SK-N-SH (cell line): ENCODE measurements at regions not wholly inside any gene's neighbourhood (a gene's known extent, or its start where the extent isn't known, plus 50 kb on each side); places are given as distances from the start of the nearest gene placed in this dataset.

Source experiments
- CTCF ChIA-PET: fragments of 300-600, 350-600 bp; formaldehyde crosslinking; extraction: SDS; loops from one replicate; lab custom pipeline; 2021; lab: Yijun Ruan, JAX
- POLR2A ChIA-PET: fragments of 350-600 bp; sonication (Branson Sonifier 250); formaldehyde crosslinking; extraction: SDS; loops from one replicate; lab custom pipeline; 2020; ENCODE audit warnings: antibody characterized with exemption, inconsistent platforms; lab: Yijun Ruan, JAX
- DNase-seq: peaks from one replicate; pipeline ENCODE4 v3.0.0; 2012
- H2AFZ ChIP-seq: fragments of 200-600 bp; sonication (generic); 2 replicates; pipeline ENCODE4 v1.8.1; 2016; ENCODE audit warnings: antibody characterized with exemption, mild to moderate bottlenecking, low read depth
- H3F3A ChIP-seq: fragments of 200-600 bp; sonication (generic); replicated peaks from 2 replicates; pipeline ENCODE3; 2016; ENCODE audit warnings: antibody characterized with exemption, mild to moderate bottlenecking; ENCODE audit not compliant: insufficient read depth
- H3K27ac ChIP-seq, 2 experiments: fragments of 200-500 bp in 1 of 2; fragments of 200-600 bp in 1 of 2; sonication (Bioruptor generic) in 1 of 2; sonication (generic), shearing (Covaris generic) in 1 of 2; 2 replicates each; pipeline versions ENCODE4 v1.5.1 to v1.6.1; 2014 to 2016; ENCODE audit warnings: low read depth in 2 of 2, inconsistent platforms in 1 of 2, low read length in 1 of 2, mild to moderate bottlenecking in 1 of 2, mixed read lengths in 1 of 2
- H3K27me3 ChIP-seq: fragments of 200-600 bp; sonication (generic), shearing (Covaris generic); 2 replicates; pipeline ENCODE4 v1.6.1; 2016; ENCODE audit warnings: mixed run types; ENCODE audit not compliant: insufficient read depth
- H3K36me3 ChIP-seq, 2 experiments: fragments of 200-500 bp in 1 of 2; fragments of 200-600 bp in 1 of 2; sonication (Bioruptor generic) in 1 of 2; sonication (generic) in 1 of 2; replicated peaks in 1 of 2; 2 replicates each; pipeline versions ENCODE3 to v1.5.1; 2014 to 2016; ENCODE audit warnings: low read length in 1 of 2, mild to moderate bottlenecking in 1 of 2; ENCODE audit not compliant: insufficient read depth in 2 of 2, control insufficient read depth in 1 of 2
- H3K4me1 ChIP-seq, 2 experiments: fragments of 200-500 bp in 1 of 2; fragments of 200-600 bp in 1 of 2; sonication (Bioruptor generic) in 1 of 2; sonication (generic), shearing (Covaris generic) in 1 of 2; 2 replicates each; pipeline versions ENCODE4 v1.5.1 to v1.6.1; 2014 to 2016; ENCODE audit warnings: low read depth in 1 of 2, low read length in 1 of 2, mixed run types in 1 of 2; ENCODE audit not compliant: insufficient read depth in 2 of 2, control insufficient read depth in 1 of 2
- H3K4me2 ChIP-seq: fragments of 200-600 bp; sonication (generic), shearing (Covaris generic); 2 replicates; pipeline ENCODE4 v1.6.1; 2017; ENCODE audit warnings: mixed run types
- H3K4me3 ChIP-seq, 2 experiments: fragments of 200-500 bp in 1 of 2; fragments of 200-600 bp in 1 of 2; sonication (Bioruptor generic) in 1 of 2; sonication (generic), shearing (Covaris generic) in 1 of 2; 2 replicates each; pipeline versions ENCODE4 v1.5.1 to v1.8.1; 2014 to 2016; ENCODE audit warnings: low read depth in 2 of 2, inconsistent platforms in 1 of 2, low read length in 1 of 2, mild to moderate bottlenecking in 1 of 2, mixed read lengths in 1 of 2, moderate library complexity in 1 of 2
- H3K79me2 ChIP-seq: fragments of 200-600 bp; sonication (generic); 2 replicates; pipeline ENCODE4 v1.8.1; 2017; ENCODE audit warnings: mild to moderate bottlenecking; ENCODE audit not compliant: insufficient read depth
- H3K9ac ChIP-seq: fragments of 200-600 bp; sonication (generic); 2 replicates; pipeline ENCODE4 v1.6.1; 2017; ENCODE audit warnings: mixed run types
- H3K9me2 ChIP-seq: fragments of 200-600 bp; sonication (generic); 2 replicates; pipeline ENCODE4 v1.6.1; 2017; ENCODE audit warnings: mixed run types
- H3K9me3 ChIP-seq: fragments of 200-600 bp; sonication (generic); 2 replicates; pipeline ENCODE4 v1.6.1; 2017; ENCODE audit warnings: mixed run types, mild to moderate bottlenecking, moderate library complexity
- H4K20me1 ChIP-seq: fragments of 200-600 bp; sonication (generic); 2 replicates; pipeline ENCODE4 v1.6.1; 2017; ENCODE audit warnings: mild to moderate bottlenecking, mixed run types; ENCODE audit not compliant: insufficient read depth
- CHD2 ChIP-seq: fragments of 150-350 bp; IDR thresholded peaks from 2 replicates; pipeline ENCODE4 v1.6.1; 2018; ENCODE audit warnings: low read length; ENCODE audit not compliant: partially characterized antibody
- EP300 ChIP-seq, 2 experiments: IDR thresholded peaks; 2 replicates each; pipeline versions ENCODE4 v1.4.0 to v1.6.1; 2012; ENCODE audit warnings: borderline replicate concordance in 1 of 2, low read depth in 1 of 2, low read length in 1 of 2
- EZH2phosphoT487 ChIP-seq: fragments of 200-600 bp; sonication (generic); IDR thresholded peaks from 2 replicates; pipeline ENCODE4 v1.6.1; 2017; ENCODE audit warnings: low read depth, mixed run types, mild to moderate bottlenecking, antibody characterized with exemption, moderate library complexity, borderline replicate concordance
- GABPA ChIP-seq: IDR thresholded peaks from 2 replicates; pipeline ENCODE4 v1.4.0; 2012; ENCODE audit warnings: low read depth, mild to moderate bottlenecking
- GATA2 ChIP-seq: sonication (generic); formaldehyde crosslinking; IDR thresholded peaks from 2 replicates; pipeline ENCODE4 v1.5.0; 2020; ENCODE audit warnings: mild to moderate bottlenecking, missing genetic modification reagents
- JUND ChIP-seq: IDR thresholded peaks from 2 replicates; pipeline ENCODE4 v1.4.0; 2012
- SIN3A ChIP-seq: IDR thresholded peaks from 2 replicates; pipeline ENCODE4 v1.6.1; 2012; ENCODE audit warnings: low read depth, mild to moderate bottlenecking, low read length, moderate library complexity, borderline replicate concordance
- TEAD4 ChIP-seq: IDR thresholded peaks from 2 replicates; pipeline ENCODE4 v1.4.0; 2012; ENCODE audit warnings: mild to moderate bottlenecking, borderline replicate concordance; ENCODE audit not compliant: insufficient read depth
- YY1 ChIP-seq: IDR thresholded peaks from 2 replicates; pipeline ENCODE4 v1.4.0; 2012; ENCODE audit warnings: low read depth, mild to moderate bottlenecking
- whole genome bisulfite sequencing: methylation state at CpG from one replicate; pipeline ENCODE4 v1.1.6; 2017; ENCODE audit warnings: low lambda C conversion rate; 5-methylcytosine and 5-hydroxymethylcytosine counted together
- TF ChIP-seq, protein P1 (sequence below): IDR thresholded peaks from 2 replicates; pipeline ENCODE4 v1.6.1; 2012; ENCODE audit warnings: mild to moderate bottlenecking, low read depth, low read length, moderate library complexity
- TF ChIP-seq, protein P2 (sequence below): IDR thresholded peaks from 2 replicates; pipeline ENCODE4; 2012
- TF ChIP-seq, protein P3 (sequence below): IDR thresholded peaks from 2 replicates; pipeline ENCODE4 v1.4.0; 2012; ENCODE audit warnings: low read depth, borderline replicate concordance
- TF ChIP-seq, protein P4 (sequence below): fragments of 150-350 bp; IDR thresholded peaks from 2 replicates; pipeline ENCODE4 v1.6.1; 2016; ENCODE audit warnings: mild to moderate bottlenecking, low read depth, low read length
- TF ChIP-seq, protein P5 (sequence below): fragments of 150-350 bp; IDR thresholded peaks from 2 replicates; pipeline ENCODE4 v1.6.1; 2017; ENCODE audit warnings: antibody characterized with exemption, low read length, low read depth, borderline replicate concordance
- TF ChIP-seq, protein P6 (sequence below): IDR thresholded peaks from 2 replicates; pipeline ENCODE4 v1.4.0; 2012; ENCODE audit warnings: low read depth
- TF ChIP-seq, protein P7 (sequence below): fragments of 200-600 bp; sonication (generic); IDR thresholded peaks from 2 replicates; pipeline ENCODE4 v1.6.1; 2017; ENCODE audit warnings: antibody characterized with exemption, mild to moderate bottlenecking, moderate library complexity

DNA sequence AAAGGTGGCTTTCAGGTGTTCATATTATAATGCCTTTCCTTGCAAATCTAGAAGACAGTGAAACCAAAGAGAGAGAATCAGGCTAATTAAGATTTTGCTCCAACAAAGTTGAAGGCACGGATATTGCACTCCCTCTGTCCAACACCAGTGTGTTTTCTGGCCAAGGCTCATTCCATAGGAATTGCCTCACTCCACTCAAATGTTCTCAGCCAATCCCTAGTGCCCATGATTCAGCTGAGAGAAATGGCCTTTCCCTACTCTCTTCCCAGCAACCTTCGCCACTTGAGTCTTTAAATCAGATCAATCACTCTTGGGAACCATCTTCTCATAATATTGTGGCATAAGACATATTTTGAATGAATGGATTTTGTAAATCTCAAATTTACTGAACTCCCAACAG lies 768.2 kb upstream of the ACVR2A start (continued):
- TF ChIP-seq, protein P1, sequence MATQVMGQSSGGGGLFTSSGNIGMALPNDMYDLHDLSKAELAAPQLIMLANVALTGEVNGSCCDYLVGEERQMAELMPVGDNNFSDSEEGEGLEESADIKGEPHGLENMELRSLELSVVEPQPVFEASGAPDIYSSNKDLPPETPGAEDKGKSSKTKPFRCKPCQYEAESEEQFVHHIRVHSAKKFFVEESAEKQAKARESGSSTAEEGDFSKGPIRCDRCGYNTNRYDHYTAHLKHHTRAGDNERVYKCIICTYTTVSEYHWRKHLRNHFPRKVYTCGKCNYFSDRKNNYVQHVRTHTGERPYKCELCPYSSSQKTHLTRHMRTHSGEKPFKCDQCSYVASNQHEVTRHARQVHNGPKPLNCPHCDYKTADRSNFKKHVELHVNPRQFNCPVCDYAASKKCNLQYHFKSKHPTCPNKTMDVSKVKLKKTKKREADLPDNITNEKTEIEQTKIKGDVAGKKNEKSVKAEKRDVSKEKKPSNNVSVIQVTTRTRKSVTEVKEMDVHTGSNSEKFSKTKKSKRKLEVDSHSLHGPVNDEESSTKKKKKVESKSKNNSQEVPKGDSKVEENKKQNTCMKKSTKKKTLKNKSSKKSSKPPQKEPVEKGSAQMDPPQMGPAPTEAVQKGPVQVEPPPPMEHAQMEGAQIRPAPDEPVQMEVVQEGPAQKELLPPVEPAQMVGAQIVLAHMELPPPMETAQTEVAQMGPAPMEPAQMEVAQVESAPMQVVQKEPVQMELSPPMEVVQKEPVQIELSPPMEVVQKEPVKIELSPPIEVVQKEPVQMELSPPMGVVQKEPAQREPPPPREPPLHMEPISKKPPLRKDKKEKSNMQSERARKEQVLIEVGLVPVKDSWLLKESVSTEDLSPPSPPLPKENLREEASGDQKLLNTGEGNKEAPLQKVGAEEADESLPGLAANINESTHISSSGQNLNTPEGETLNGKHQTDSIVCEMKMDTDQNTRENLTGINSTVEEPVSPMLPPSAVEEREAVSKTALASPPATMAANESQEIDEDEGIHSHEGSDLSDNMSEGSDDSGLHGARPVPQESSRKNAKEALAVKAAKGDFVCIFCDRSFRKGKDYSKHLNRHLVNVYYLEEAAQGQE, result peak; percentile 71; the same call in 1 of the 2 replicates
- TF ChIP-seq TEAD4, result no peak
- TF ChIP-seq GATA2 (CRISPR knock-in tag), result no peak
- TF ChIP-seq EP300 (IDR thresholded peaks at IDR 0.05; ENCODE audit: borderline replicate concordance in 1 of 2, low read depth in 1 of 2, low read length in 1 of 2), result no peak
- TF ChIP-seq, protein P2, sequence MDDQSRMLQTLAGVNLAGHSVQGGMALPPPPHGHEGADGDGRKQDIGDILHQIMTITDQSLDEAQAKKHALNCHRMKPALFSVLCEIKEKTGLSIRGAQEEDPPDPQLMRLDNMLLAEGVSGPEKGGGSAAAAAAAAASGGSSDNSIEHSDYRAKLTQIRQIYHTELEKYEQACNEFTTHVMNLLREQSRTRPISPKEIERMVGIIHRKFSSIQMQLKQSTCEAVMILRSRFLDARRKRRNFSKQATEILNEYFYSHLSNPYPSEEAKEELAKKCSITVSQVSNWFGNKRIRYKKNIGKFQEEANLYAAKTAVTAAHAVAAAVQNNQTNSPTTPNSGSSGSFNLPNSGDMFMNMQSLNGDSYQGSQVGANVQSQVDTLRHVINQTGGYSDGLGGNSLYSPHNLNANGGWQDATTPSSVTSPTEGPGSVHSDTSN, result peak; percentile 6; the same call in 1 of the 2 replicates
- TF ChIP-seq, protein P3, sequence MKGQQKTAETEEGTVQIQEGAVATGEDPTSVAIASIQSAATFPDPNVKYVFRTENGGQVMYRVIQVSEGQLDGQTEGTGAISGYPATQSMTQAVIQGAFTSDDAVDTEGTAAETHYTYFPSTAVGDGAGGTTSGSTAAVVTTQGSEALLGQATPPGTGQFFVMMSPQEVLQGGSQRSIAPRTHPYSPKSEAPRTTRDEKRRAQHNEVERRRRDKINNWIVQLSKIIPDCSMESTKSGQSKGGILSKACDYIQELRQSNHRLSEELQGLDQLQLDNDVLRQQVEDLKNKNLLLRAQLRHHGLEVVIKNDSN, result no peak
- peak; percentile 25; the same call in 1 of the 2 replicates for TF ChIP-seq JUND

DNA sequence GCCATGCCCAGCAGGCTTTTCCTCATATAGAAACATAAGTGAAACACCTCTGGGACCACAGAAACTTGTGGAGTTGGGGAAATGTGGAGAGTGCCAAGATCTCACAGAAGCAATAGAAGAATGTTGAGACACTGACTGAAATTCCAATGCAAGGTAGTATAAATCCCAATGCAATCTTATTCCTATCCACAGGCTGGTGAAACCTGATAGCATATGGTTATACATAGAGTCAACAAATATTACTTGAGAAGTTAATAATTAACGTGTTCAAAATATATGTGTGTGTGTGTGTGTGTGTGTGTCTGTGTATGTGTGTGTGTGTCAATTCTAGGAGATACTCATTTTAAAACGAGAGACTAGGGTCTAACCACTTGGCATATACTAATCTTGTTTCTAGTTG lies 776.8 kb upstream of the ACVR2A start:
- Histone ChIP-seq H2AFZ (no peak overlapping the region), H3K4me2 (no peak overlapping the region), H3K79me2 (no peaks in the 10 kb centered on the region), H3K27ac (no peak overlapping the region), H3K9me2 (no peaks in the 10 kb centered on the region), H3K36me3 (no peaks in the 10 kb centered on the region), H3K9me3 (no peaks in the 10 kb centered on the region), H3K4me1 (no peaks in the 10 kb centered on the region), H4K20me1 (no peaks in the 10 kb centered on the region), H3K27me3 (no peaks in the 10 kb centered on the region), H3F3A (no peaks in the 10 kb centered on the region), H3K9ac (no peak overlapping the region), H3K4me3 (no peak overlapping the region)
- ChIA-PET CTCF (interaction anchor here (2.1 kb wide), 1 partner anchor 15 kb away, joined by 7 read pairs; no protein-coding TSS in a partner anchor), POLR2A (no interaction called here)
- 4% methylated on average over 2 of the region's 2 CpGs for WGBS
- DNase-seq, result no peak
- no peak for TF ChIP-seq GABPA
- TF ChIP-seq EZH2phosphoT487, result no peak
- TF ChIP-seq, protein P4, sequence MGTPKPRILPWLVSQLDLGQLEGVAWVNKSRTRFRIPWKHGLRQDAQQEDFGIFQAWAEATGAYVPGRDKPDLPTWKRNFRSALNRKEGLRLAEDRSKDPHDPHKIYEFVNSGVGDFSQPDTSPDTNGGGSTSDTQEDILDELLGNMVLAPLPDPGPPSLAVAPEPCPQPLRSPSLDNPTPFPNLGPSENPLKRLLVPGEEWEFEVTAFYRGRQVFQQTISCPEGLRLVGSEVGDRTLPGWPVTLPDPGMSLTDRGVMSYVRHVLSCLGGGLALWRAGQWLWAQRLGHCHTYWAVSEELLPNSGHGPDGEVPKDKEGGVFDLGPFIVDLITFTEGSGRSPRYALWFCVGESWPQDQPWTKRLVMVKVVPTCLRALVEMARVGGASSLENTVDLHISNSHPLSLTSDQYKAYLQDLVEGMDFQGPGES, result no peak
- TF ChIP-seq, protein P5, sequence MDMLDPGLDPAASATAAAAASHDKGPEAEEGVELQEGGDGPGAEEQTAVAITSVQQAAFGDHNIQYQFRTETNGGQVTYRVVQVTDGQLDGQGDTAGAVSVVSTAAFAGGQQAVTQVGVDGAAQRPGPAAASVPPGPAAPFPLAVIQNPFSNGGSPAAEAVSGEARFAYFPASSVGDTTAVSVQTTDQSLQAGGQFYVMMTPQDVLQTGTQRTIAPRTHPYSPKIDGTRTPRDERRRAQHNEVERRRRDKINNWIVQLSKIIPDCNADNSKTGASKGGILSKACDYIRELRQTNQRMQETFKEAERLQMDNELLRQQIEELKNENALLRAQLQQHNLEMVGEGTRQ, result no peak
- TF ChIP-seq, protein P6, sequence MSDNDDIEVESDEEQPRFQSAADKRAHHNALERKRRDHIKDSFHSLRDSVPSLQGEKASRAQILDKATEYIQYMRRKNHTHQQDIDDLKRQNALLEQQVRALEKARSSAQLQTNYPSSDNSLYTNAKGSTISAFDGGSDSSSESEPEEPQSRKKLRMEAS, result no peak
- TF ChIP-seq CHD2, result no peak
- no peak for TF ChIP-seq JUND
- TF ChIP-seq, protein P2, result no peak
- TF ChIP-seq YY1, result no peak
- TF ChIP-seq, protein P7, sequence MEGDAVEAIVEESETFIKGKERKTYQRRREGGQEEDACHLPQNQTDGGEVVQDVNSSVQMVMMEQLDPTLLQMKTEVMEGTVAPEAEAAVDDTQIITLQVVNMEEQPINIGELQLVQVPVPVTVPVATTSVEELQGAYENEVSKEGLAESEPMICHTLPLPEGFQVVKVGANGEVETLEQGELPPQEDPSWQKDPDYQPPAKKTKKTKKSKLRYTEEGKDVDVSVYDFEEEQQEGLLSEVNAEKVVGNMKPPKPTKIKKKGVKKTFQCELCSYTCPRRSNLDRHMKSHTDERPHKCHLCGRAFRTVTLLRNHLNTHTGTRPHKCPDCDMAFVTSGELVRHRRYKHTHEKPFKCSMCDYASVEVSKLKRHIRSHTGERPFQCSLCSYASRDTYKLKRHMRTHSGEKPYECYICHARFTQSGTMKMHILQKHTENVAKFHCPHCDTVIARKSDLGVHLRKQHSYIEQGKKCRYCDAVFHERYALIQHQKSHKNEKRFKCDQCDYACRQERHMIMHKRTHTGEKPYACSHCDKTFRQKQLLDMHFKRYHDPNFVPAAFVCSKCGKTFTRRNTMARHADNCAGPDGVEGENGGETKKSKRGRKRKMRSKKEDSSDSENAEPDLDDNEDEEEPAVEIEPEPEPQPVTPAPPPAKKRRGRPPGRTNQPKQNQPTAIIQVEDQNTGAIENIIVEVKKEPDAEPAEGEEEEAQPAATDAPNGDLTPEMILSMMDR, result no peak
- no peak for TF ChIP-seq SIN3A
